ENCODE measurements at regions not wholly inside any gene's neighbourhood (a gene's known extent, or its start where the extent isn't known, plus 50 kb on each side); places are given as distances from the start of the nearest gene placed in this dataset.

GRCh38 chrX:68997911-68998310 is 167.3 kb downstream of the PJA1 start:
- H2AFZ ChIP-seq (ENCODE audit: low read length): no peak overlapping the region
- no peak overlapping the region for H3K4me3 ChIP-seq (replicated peaks in 1 of 4; ENCODE audit: control extremely low read depth in 1 of 4, insufficient read depth in 1 of 4, low read depth in 3 of 4, low read length in 4 of 4)
- H3K4me1 ChIP-seq (ENCODE audit: control insufficient read depth, extremely low read depth, insufficient read depth, low read length): peaks cover 10% of the 10 kb centered on the region
- no peaks in the 10 kb centered on the region for H3K27me3 ChIP-seq (ENCODE audit: control insufficient read depth, insufficient read depth, low read length)
- no peak overlapping the region for H3K4me2 ChIP-seq (ENCODE audit: extremely low read depth, insufficient read depth, low read length)
- H3K36me3 ChIP-seq (ENCODE audit: control insufficient read depth, insufficient read depth, low read length): no peaks in the 10 kb centered on the region
- TF ChIP-seq EZH2 (IDR thresholded peaks at IDR 0.05; ENCODE audit: low read length, missing control alignments): no peak
- TF ChIP-seq CTCF (conservative IDR thresholded peaks at IDR 0.05 in 1 of 2, IDR thresholded peaks at IDR 0.05 in 1 of 2; ENCODE audit: low read depth in 1 of 2, low read length in 2 of 2): no peak
- H4K20me1 ChIP-seq (ENCODE audit: control insufficient read depth, extremely low read depth, insufficient read depth, low read length): peaks cover 2% of the 10 kb centered on the region
- H3K27ac ChIP-seq (ENCODE audit: insufficient read depth, low read length): no peak overlapping the region
- no peak overlapping the region for H3K9ac ChIP-seq (ENCODE audit: insufficient read depth, low read length)
- peak; percentile 83 to 88 for DNase-seq (ENCODE audit: low read depth in 2 of 2)
- H3K79me2 ChIP-seq (ENCODE audit: control insufficient read depth, insufficient read depth, low read length): no peaks in the 10 kb centered on the region
- H3K9me3 ChIP-seq (ENCODE audit: control insufficient read depth, insufficient read depth, low read depth, low read length): no peaks in the 10 kb centered on the region

GRCh38 chrX:68997511-68997910 is 167.7 kb downstream of the PJA1 start:
- no peak overlapping the region for H3K27ac ChIP-seq (ENCODE audit: insufficient read depth, low read length)
- no peak for DNase-seq (ENCODE audit: low read depth in 2 of 2)

GRCh38 chrX:68995780-68996551 is 167.1 kb downstream of the EFNB1 start:
- peak overlapping the region; percentile 35 for H3K4me2 ChIP-seq (ENCODE audit: extremely low read depth, insufficient read depth, low read length)
- H3K27me3 ChIP-seq (ENCODE audit: control insufficient read depth, insufficient read depth, low read length): peaks cover 3% of the 10 kb centered on the region
- no peak overlapping the region for H3K4me3 ChIP-seq (replicated peaks in 1 of 4; ENCODE audit: control extremely low read depth in 1 of 4, insufficient read depth in 1 of 4, low read depth in 3 of 4, low read length in 4 of 4)
- H2AFZ ChIP-seq (ENCODE audit: low read length): no peak overlapping the region
- TF ChIP-seq CTCF (conservative IDR thresholded peaks at IDR 0.05 in 1 of 2, IDR thresholded peaks at IDR 0.05 in 1 of 2; ENCODE audit: low read depth in 1 of 2, low read length in 2 of 2): no peak
- TF ChIP-seq EZH2 (IDR thresholded peaks at IDR 0.05; ENCODE audit: low read length, missing control alignments): no peak
- no peaks in the 10 kb centered on the region for H3K79me2 ChIP-seq (ENCODE audit: control insufficient read depth, insufficient read depth, low read length)
- H3K9me3 ChIP-seq (ENCODE audit: control insufficient read depth, insufficient read depth, low read depth, low read length): no peaks in the 10 kb centered on the region
- H3K36me3 ChIP-seq (ENCODE audit: control insufficient read depth, insufficient read depth, low read length): no peaks in the 10 kb centered on the region
- H3K4me1 ChIP-seq (ENCODE audit: control insufficient read depth, extremely low read depth, insufficient read depth, low read length): peaks cover 10% of the 10 kb centered on the region
- peak; percentile 88 to 90 for DNase-seq (ENCODE audit: low read depth in 2 of 2)
- no peak overlapping the region for H3K27ac ChIP-seq (ENCODE audit: insufficient read depth, low read length)
- H3K9ac ChIP-seq (ENCODE audit: insufficient read depth, low read length): no peak overlapping the region
- H4K20me1 ChIP-seq (ENCODE audit: control insufficient read depth, extremely low read depth, insufficient read depth, low read length): peaks cover 2% of the 10 kb centered on the region

More at GRCh38 chrX:68997511-68997910, 167.7 kb downstream of the PJA1 start:
- H3K9ac ChIP-seq (ENCODE audit: insufficient read depth, low read length): no peak overlapping the region
- no peak overlapping the region for H2AFZ ChIP-seq (ENCODE audit: low read length)
- H3K36me3 ChIP-seq (ENCODE audit: control insufficient read depth, insufficient read depth, low read length): no peaks in the 10 kb centered on the region
- peaks cover 2% of the 10 kb centered on the region for H4K20me1 ChIP-seq (ENCODE audit: control insufficient read depth, extremely low read depth, insufficient read depth, low read length)
- no peaks in the 10 kb centered on the region for H3K79me2 ChIP-seq (ENCODE audit: control insufficient read depth, insufficient read depth, low read length)
- peaks cover 10% of the 10 kb centered on the region for H3K4me1 ChIP-seq (ENCODE audit: control insufficient read depth, extremely low read depth, insufficient read depth, low read length)
- TF ChIP-seq EZH2 (IDR thresholded peaks at IDR 0.05; ENCODE audit: low read length, missing control alignments): no peak
- H3K27me3 ChIP-seq (ENCODE audit: control insufficient read depth, insufficient read depth, low read length): peaks cover 3% of the 10 kb centered on the region
- no peak overlapping the region for H3K4me3 ChIP-seq (replicated peaks in 1 of 4; ENCODE audit: control extremely low read depth in 1 of 4, insufficient read depth in 1 of 4, low read depth in 3 of 4, low read length in 4 of 4)
- no peak overlapping the region for H3K4me2 ChIP-seq (ENCODE audit: extremely low read depth, insufficient read depth, low read length)
- no peaks in the 10 kb centered on the region for H3K9me3 ChIP-seq (ENCODE audit: control insufficient read depth, insufficient read depth, low read depth, low read length)
